Activated CD4-positive, alpha-beta memory T cell treated with anti-CD3 and anti-CD28 coated beads for 36 hours (primary cell): ENCODE measurements at regions not wholly inside any gene's neighbourhood (a gene's known extent, or its start where the extent isn't known, plus 50 kb on each side); places are given as distances from the start of the nearest gene placed in this dataset.

Experiments
- CTCF ChIA-PET: fragments of 350-600 bp; sonication (Branson Sonifier 250); formaldehyde crosslinking; loops from one replicate; lab custom pipeline; 2021; ENCODE audit warnings: antibody characterized with exemption, inconsistent platforms; lab: Charles Lee
- POLR2A ChIA-PET: fragments of 350-600 bp; sonication (Branson Sonifier 250); formaldehyde crosslinking; loops from one replicate; lab custom pipeline; 2021; ENCODE audit warnings: antibody characterized with exemption; lab: Charles Lee
- DNase-seq: peaks from one replicate; pipeline ENCODE4 v3.0.0-alpha.2; 2020
- H3K27ac Mint-ChIP-seq: one replicate; pipeline ENCODE4 v1.8.0; 2021; ENCODE audit warnings: mixed read lengths
- H3K27me3 Mint-ChIP-seq: one replicate; pipeline ENCODE4 v1.8.0; 2021; ENCODE audit warnings: mixed read lengths
- H3K36me3 Mint-ChIP-seq: one replicate; pipeline ENCODE4 v1.8.0; 2021; ENCODE audit warnings: mixed read lengths
- H3K4me1 Mint-ChIP-seq: one replicate; pipeline ENCODE4 v1.8.0; 2021; ENCODE audit warnings: low read depth, mixed read lengths
- H3K4me3 Mint-ChIP-seq: one replicate; pipeline ENCODE4 v1.8.0; 2021; ENCODE audit warnings: mild to moderate bottlenecking, mixed read lengths
- H3K9me3 Mint-ChIP-seq: one replicate; pipeline ENCODE4 v1.8.0; 2021; ENCODE audit warnings: mixed read lengths
- intact Hi-C: fragments of 100-400 bp; cut with micrococcal nuclease; formaldehyde crosslinking; loops from one replicate; pipeline ENCODE4 v1.15.1; 2023

DNA sequence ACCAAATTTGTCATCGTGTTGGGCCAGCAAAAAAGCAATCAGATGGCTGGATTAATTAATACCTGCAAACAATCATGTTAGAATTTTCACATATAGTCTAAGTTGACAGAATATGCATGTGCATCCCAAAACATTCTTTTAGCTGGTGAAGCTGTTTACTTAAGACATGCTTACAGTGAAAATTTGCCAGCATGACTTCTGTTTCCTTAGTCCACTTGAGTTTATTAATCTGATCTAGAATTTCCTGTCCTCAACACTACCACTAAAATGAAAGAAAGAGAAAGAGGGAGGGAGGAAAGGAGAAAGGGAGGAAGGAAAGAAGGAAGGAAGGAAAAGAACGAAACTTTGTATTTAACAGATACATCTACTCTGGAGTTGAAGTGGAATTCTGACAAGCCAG lies 2109.9 kb upstream of the PIK3C3 start:
- no peaks in the 10 kb centered on the region for H3K36me3 Mint-ChIP-seq
- DNase-seq = no peak
- ChIA-PET CTCF (no interaction called here), POLR2A (no interaction called here)
- intact Hi-C loops = no loop called here
- H3K9me3 Mint-ChIP-seq = peaks cover 3% of the 10 kb centered on the region
- H3K27ac Mint-ChIP-seq = no peak overlapping the region
- no peaks in the 10 kb centered on the region for H3K4me1 Mint-ChIP-seq
- H3K27me3 Mint-ChIP-seq = peaks cover 3% of the 10 kb centered on the region
- no peak overlapping the region for H3K4me3 Mint-ChIP-seq

DNA sequence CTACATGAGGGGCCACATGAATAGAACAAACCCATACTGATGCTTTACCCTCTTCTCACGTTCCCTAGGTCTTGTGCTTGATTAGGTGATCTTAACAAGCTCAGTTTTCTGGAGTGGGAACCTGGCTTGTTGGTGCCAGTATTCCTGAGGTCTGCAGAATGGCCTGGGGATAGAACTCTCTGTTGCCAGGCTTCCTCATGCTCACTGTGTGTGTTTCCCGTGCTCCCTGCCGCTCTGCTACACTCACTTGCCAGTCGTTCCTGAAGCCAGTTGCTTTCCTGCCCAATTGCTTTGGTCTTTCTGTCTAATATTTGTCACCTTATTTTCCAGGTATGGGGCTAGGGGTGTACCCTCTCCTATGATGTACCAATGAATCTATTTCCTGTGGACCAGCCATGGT lies 2111.5 kb upstream of the PIK3C3 start:
- ChIA-PET CTCF (no interaction called here), POLR2A (no interaction called here)
- no peak for DNase-seq
- H3K27ac Mint-ChIP-seq = no peak overlapping the region
- H3K4me1 Mint-ChIP-seq = no peaks in the 10 kb centered on the region
- no peak overlapping the region for H3K4me3 Mint-ChIP-seq
- peaks cover 3% of the 10 kb centered on the region for H3K27me3 Mint-ChIP-seq
- peaks cover 3% of the 10 kb centered on the region for H3K9me3 Mint-ChIP-seq
- intact Hi-C loops = no loop called here
- H3K36me3 Mint-ChIP-seq = no peaks in the 10 kb centered on the region

DNA sequence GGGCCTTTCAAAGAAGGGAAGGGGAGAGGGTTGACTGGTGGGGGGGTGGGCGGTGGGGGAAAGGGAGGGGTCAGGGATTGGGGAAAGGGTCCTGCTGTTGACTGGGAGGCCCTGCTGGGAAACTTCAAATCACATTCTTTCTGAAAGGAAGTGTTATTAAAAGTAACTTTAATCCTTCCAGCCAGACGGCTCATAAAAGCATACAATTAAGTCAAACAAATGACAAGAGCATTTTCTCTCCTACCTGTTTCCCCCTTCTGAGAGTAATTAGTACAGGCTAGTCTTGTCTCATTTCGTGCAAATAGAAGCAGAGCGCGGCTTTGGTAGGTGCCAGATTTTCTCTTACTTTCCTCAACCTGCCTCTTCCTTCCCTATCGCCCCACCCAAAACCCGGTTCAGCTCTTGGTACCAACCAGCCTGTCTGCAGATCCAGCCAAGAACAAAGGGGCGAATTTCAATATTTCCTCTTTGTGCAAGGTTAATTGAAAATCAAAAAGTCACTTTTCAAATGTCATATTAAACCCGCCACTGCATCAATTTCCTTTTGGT lies 2112.6 kb upstream of the PIK3C3 start:
- Mint-ChIP-seq H3K36me3 (no peaks in the 10 kb centered on the region), H3K4me1 (no peaks in the 10 kb centered on the region), H3K27me3 (peaks cover 3% of the 10 kb centered on the region), H3K27ac (no peak overlapping the region), H3K9me3 (peaks cover 3% of the 10 kb centered on the region), H3K4me3 (no peak overlapping the region)
- CTCF ChIA-PET = no interaction called here
- intact Hi-C loops = no loop called here
- POLR2A ChIA-PET = no interaction called here
- DNase-seq = no peak

DNA sequence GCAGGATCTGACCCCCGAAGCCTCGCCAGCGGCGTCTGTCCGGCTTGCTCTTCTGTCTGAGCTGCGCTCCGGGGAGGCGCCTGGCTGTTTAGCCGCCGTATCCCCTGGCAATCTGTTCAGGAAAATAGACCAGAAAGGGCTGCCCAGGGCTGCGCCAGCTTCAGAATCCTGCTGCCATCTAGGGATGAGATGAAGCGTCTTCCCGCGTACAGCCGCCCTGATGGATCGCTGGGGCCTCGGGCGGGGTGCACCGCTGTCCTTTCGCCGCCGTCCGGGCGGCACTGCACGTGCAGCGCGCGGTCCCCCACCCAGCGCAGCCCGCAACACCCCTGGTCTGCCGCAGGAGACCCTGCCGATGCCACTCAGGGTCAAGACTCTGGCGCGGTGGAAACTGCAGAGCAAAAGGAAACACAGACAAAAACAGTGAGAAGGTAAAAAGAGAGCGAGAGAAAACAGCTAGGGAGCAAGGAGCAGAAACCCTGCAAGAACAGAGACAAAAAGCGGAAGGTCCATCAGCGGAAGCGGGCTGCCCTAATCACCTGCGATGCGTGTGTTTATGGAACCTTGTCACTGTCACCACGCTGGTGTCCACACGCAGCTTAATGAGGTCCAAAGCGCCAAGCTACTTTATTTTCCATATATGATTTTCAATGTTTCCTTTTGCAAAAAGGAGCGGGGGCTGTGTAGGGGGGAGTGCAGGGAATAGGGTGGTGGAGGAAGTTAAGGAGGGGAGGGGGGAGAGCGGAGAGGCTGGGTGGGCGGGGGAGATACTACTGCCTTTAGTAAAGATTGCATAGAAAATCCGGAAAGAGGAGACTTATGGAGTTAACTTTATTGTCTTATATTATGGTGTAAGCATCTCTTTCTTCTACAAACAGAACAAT lies 2113.3 kb upstream of the PIK3C3 start:
- no peak overlapping the region for H3K4me3 Mint-ChIP-seq
- H3K9me3 Mint-ChIP-seq = peaks cover 5% of the 10 kb centered on the region
- no peak for DNase-seq
- H3K4me1 Mint-ChIP-seq = no peaks in the 10 kb centered on the region
- H3K36me3 Mint-ChIP-seq = no peaks in the 10 kb centered on the region
- H3K27me3 Mint-ChIP-seq = peaks cover 3% of the 10 kb centered on the region
- ChIA-PET POLR2A (no interaction called here), CTCF (no interaction called here)
- intact Hi-C loops = no loop called here
- H3K27ac Mint-ChIP-seq = no peak overlapping the region

DNA sequence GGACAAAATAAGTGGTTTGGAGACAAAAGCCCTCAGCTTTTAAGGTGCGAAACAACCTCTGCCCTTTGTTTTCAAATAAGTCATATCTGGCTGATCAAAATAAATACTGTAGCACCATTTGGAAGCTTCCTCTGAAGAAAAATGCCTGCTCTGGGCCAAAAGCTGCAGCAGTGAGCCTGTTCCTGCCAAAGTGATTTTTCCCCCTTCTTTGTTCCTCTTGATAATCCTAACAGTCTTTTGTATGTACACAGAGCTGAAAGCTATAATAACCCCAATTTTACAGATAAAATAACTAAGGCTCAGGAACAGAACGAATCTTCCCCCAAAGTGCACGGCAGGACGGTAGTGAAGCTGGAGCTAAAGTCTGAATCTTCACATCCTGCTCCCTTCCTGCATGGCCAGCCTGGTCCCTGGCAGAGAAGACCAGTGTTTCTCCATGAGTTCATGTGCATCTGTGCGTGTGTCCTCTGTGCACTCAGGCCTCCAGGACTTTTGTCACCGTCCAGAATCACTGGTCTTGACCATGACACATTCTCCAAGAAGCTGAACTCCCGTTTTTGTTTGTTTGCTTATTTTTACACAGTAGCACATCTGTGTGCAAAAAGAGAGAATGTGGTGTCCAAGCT lies 2114.1 kb upstream of the PIK3C3 start:
- intact Hi-C loops = no loop called here
- H3K9me3 Mint-ChIP-seq = peaks cover 5% of the 10 kb centered on the region
- no peak overlapping the region for H3K27ac Mint-ChIP-seq
- DNase-seq = no peak
- H3K4me3 Mint-ChIP-seq = no peak overlapping the region
- H3K4me1 Mint-ChIP-seq = no peaks in the 10 kb centered on the region
- ChIA-PET POLR2A (no interaction called here), CTCF (no interaction called here)
- H3K36me3 Mint-ChIP-seq = no peaks in the 10 kb centered on the region
- peaks cover 3% of the 10 kb centered on the region for H3K27me3 Mint-ChIP-seq

DNA sequence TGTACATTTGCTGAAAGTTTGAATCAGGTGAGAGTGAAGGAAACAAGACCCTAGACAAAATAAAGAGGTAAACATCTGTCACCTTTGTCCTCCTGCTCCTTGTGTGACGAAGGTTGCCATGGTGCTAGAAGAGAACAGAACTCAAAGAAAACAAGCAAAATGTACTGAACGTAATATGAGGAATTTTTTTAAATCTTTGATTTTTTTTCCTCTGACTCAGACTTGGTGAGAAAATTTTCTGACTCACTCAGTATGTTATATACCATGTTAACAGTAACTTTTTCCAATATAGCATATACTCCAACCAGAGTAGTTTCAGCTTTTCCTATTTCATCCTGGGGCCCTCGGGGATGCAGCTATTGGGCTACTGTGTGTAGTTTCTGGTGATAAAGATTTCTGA lies 2114.6 kb upstream of the PIK3C3 start:
- H3K36me3 Mint-ChIP-seq = no peaks in the 10 kb centered on the region
- ChIA-PET CTCF (no interaction called here), POLR2A (no interaction called here)
- no peak overlapping the region for H3K27ac Mint-ChIP-seq
- no peak for DNase-seq
- H3K9me3 Mint-ChIP-seq = peaks cover 7% of the 10 kb centered on the region
- intact Hi-C loops = no loop called here
- H3K4me3 Mint-ChIP-seq = no peak overlapping the region
- no peaks in the 10 kb centered on the region for H3K4me1 Mint-ChIP-seq
- H3K27me3 Mint-ChIP-seq = peaks cover 3% of the 10 kb centered on the region

DNA sequence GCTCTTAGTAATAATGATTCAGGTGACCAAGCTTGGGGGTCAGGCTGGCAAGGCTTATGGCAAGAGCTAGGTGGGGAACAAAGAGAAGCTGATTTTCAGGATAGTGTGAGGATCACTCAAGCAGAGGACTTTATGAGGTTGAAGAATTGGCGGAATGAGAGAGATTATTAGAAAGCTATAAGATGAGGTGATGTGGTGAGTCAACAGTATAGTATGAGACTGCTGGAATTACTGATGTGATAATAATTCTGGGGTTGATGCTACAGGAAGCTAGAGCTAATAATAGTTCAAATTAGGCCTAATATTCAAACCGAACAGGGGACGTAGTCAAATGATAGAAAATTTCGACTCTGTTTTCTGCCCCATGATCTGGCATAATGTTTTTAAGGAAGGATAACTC lies 2115.3 kb upstream of the PIK3C3 start:
- no peak for DNase-seq
- no peak overlapping the region for H3K4me3 Mint-ChIP-seq
- H3K27ac Mint-ChIP-seq = no peak overlapping the region
- intact Hi-C loops = no loop called here
- ChIA-PET POLR2A (no interaction called here), CTCF (no interaction called here)
- peaks cover 8% of the 10 kb centered on the region for H3K9me3 Mint-ChIP-seq
- no peaks in the 10 kb centered on the region for H3K4me1 Mint-ChIP-seq
- peaks cover 3% of the 10 kb centered on the region for H3K27me3 Mint-ChIP-seq
- no peaks in the 10 kb centered on the region for H3K36me3 Mint-ChIP-seq

DNA sequence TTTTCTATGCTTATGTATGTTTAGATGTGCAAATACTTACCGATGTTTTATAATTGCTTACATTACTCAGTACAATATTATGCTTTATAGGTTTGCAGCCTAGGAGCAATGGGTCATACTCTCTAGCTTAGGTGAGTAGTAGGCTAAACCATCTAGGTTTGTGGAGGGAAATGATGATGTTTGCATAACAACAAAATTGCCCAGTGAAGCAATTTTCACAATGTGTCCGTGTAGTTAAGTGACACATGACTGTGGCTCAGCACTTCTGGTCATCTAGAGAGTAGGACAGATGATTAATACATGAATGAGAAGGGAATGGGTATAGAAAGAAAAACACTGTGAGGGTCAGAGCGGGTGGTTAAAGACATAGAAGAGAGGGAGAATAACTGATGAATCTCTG lies 2116.2 kb upstream of the PIK3C3 start:
- Mint-ChIP-seq H3K36me3 (no peaks in the 10 kb centered on the region), H3K9me3 (peaks cover 6% of the 10 kb centered on the region), H3K27ac (no peak overlapping the region), H3K27me3 (peaks cover 3% of the 10 kb centered on the region), H3K4me1 (no peaks in the 10 kb centered on the region), H3K4me3 (no peak overlapping the region)
- intact Hi-C loops = no loop called here
- ChIA-PET CTCF (no interaction called here), POLR2A (no interaction called here)
- DNase-seq = no peak

DNA sequence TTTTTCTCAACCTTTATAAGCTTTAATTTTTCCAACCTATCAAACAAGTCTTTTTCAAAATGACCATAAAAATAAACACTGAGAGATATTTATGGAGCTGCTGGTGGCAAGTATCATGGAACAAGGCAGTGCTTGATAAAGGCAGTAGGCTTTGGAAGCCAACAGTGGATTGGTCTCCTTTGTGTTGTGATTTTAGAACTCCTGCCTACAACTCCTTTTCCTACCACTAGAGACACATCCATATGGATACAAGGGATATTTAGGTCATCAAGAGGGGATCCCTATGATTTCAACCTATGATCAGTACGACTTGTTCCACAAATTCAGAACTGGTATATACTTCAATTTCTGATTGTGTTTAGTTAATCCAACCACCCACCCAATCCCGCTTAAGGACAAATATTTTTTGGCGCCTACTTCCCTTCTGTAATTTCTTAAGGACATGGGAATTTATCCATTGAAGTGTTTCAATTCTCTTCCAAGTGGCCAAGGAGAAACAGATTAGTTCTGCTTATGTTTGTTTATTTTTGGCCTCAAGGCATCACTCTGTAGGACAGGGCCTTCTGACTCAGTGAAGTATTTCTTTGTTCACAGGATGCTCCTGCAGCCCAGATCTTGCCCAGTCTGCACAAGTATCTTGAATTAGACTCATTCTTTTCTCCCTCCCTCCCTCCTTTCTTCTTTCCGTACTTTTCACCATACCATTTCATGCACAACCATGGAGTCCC lies 2119.6 kb upstream of the PIK3C3 start:
- ChIA-PET CTCF (no interaction called here), POLR2A (no interaction called here)
- intact Hi-C loops = no loop called here
- Mint-ChIP-seq H3K27me3 (no peaks in the 10 kb centered on the region), H3K36me3 (no peaks in the 10 kb centered on the region), H3K27ac (no peak overlapping the region), H3K9me3 (peaks cover 6% of the 10 kb centered on the region), H3K4me3 (no peak overlapping the region), H3K4me1 (no peaks in the 10 kb centered on the region)
- no peak for DNase-seq

DNA sequence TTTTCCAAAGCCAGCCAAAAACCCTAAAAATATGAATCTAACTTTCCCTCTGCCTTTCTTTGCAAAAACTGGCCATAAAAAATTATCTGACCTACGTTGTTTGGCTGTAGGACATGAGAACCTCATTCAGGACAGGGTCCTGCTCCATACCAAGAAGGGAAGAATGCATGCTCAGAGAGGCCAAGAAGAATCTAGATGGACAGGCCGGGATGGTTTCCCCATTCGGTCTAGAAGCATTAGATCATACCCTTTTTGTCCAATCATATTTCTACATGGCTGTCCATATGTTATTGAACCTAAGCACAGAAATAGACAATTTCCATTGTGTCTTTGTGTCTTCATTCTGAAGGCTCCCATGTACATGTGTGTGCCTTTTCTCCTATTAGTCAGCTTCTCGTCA lies 2120.4 kb upstream of the PIK3C3 start:
- Mint-ChIP-seq H3K36me3 (no peaks in the 10 kb centered on the region), H3K4me1 (no peaks in the 10 kb centered on the region), H3K9me3 (peaks cover 6% of the 10 kb centered on the region), H3K4me3 (no peak overlapping the region), H3K27ac (no peak overlapping the region), H3K27me3 (no peaks in the 10 kb centered on the region)
- no peak for DNase-seq
- POLR2A ChIA-PET = no interaction called here
- intact Hi-C loops = no loop called here
- CTCF ChIA-PET = no interaction called here

DNA sequence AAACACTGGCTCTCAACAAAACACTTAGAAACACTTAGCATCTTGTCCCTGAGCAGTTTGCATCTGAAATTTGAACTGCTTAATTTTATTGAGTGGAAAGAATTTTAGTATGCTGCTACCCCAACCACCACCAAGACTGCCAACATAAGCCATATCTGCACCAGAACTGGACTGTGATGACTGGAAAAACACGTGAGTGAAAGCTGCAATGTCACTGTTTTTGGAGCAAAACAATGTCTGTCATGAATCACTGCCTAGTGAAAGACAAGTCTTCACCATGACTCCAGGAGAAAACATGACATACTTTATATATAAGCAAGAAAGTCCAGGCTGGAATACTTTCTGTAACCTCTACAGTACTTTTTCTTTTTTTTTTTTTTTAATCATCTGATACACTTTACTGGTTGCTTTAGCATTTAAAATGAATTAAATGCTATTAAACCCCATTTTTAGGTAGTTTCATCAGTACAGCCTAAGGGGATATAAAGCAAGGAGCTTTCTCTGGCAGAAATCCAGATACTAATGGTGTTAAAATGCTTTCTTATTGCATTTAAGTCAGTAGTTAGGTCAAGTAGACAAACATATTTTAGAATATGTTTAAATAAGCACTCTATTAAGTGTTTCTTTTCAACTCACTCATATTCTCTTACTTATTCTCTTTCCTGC lies 2129.4 kb upstream of the PIK3C3 start:
- CTCF ChIA-PET = no interaction called here
- POLR2A ChIA-PET = no interaction called here
- no peak for DNase-seq
- Mint-ChIP-seq H3K4me3 (no peak overlapping the region), H3K36me3 (no peaks in the 10 kb centered on the region), H3K9me3 (peaks cover 9% of the 10 kb centered on the region), H3K27me3 (no peaks in the 10 kb centered on the region), H3K27ac (no peak overlapping the region), H3K4me1 (no peaks in the 10 kb centered on the region)
- intact Hi-C loops = no loop called here

DNA sequence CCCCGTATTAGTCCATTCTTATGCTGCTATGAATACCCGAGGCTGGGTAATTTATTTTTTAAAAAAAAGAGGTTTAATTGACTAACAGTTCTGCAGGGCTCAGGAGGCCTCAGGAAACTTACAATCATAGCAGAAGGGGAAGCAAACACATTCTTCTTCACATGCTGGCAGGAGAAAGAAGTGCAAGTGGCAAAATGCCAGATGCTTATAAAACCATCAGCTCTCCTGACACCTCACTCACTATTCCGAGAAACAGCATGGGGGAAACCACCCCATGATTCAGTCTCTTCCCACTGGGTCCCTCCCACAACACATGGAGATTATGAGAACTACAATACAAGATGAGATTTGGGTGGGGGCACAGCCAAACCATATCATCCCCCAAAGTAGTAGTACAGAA lies 2148.5 kb upstream of the PIK3C3 start:
- intact Hi-C loops = no loop called here
- no peak for DNase-seq
- Mint-ChIP-seq H3K27ac (no peak overlapping the region), H3K27me3 (no peaks in the 10 kb centered on the region), H3K4me3 (no peak overlapping the region), H3K36me3 (no peaks in the 10 kb centered on the region), H3K9me3 (peaks cover 21% of the 10 kb centered on the region), H3K4me1 (no peaks in the 10 kb centered on the region)
- ChIA-PET POLR2A (no interaction called here), CTCF (no interaction called here)
